ENCODE measurements at regions not wholly inside any gene's neighbourhood (a gene's known extent, or its start where the extent isn't known, plus 50 kb on each side); places are given as distances from the start of the nearest gene placed in this dataset.

DNA sequence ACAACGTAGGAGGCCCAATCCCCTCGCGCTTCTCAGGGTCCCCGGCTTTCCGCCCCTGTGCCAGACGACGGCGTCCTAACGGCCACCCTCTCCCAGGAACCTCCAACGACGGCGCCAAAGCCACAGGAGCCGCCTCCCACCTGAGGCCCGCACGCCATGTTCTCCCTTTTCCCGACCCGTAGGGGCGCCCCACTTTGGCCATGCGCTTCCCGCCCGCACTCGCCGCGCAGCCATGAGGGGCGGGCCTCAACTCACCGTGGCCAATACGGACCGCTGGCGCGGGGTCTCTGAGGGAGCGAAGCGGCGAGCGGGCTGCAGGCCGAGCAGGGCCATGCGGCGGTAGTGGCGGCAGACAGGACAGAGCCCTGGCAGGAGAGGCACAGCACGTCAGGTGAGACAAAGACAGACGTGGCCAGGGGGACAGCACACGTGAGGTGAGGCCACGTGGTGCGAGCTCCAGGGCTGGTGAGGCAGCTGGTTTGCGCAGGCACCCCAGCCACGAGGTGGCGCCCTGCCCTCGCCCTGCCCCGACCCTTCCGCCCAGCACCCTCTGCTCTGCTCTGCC is 1005.5 kb upstream of the PTPRD start:
- TF ChIP-seq, protein P1, sequence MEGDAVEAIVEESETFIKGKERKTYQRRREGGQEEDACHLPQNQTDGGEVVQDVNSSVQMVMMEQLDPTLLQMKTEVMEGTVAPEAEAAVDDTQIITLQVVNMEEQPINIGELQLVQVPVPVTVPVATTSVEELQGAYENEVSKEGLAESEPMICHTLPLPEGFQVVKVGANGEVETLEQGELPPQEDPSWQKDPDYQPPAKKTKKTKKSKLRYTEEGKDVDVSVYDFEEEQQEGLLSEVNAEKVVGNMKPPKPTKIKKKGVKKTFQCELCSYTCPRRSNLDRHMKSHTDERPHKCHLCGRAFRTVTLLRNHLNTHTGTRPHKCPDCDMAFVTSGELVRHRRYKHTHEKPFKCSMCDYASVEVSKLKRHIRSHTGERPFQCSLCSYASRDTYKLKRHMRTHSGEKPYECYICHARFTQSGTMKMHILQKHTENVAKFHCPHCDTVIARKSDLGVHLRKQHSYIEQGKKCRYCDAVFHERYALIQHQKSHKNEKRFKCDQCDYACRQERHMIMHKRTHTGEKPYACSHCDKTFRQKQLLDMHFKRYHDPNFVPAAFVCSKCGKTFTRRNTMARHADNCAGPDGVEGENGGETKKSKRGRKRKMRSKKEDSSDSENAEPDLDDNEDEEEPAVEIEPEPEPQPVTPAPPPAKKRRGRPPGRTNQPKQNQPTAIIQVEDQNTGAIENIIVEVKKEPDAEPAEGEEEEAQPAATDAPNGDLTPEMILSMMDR (IDR thresholded peaks at IDR 0.05; ENCODE audit: borderline replicate concordance, extremely low read depth, low read length, poor library complexity, severe bottlenecking) = no peak
- no peak for TF ChIP-seq EZH2 (IDR thresholded peaks at IDR 0.05; ENCODE audit: borderline replicate concordance, low read depth, low read length, severe bottlenecking)
